Esophagus squamous epithelium (tissue), 5 donors: ENCODE measurements at regions not wholly inside any gene's neighbourhood (a gene's known extent, or its start where the extent isn't known, plus 50 kb on each side); places are given as distances from the start of the nearest gene placed in this dataset.

ENCODE experiments used
- DNase-seq: peaks from one replicate; lab custom pipeline; 2025; lab: John Stamatoyannopoulos, UW
- H3K27ac ChIP-seq, 4 donors: fragments of 200-600 bp; sonication (generic); one replicate each; pipeline ENCODE4 v1.5.1; 2016 to 2019; ENCODE audit warnings: mild to moderate bottlenecking in 1 of 4
- H3K27me3 ChIP-seq, 4 donors: fragments of 200-600 bp; sonication (generic); 1 replicate in 3 of 4; 2 replicates in 1 of 4; pipeline versions ENCODE4 v1.5.1 to v1.6.0; 2017 to 2021; ENCODE audit warnings: antibody characterized with exemption in 1 of 4
- H3K36me3 ChIP-seq, 3 donors: fragments of 200-600 bp; sonication (generic); one replicate each; pipeline ENCODE4 v1.5.1; 2016 to 2019
- H3K4me1 ChIP-seq, 3 donors: fragments of 200-600 bp; sonication (generic); one replicate each; pipeline ENCODE4 v1.5.1; 2017 to 2019
- H3K4me3 ChIP-seq, 4 donors: fragments of 200-600 bp; sonication (generic); 1 replicate in 3 of 4; 2 replicates in 1 of 4; pipeline ENCODE4 v1.5.1; 2016 to 2019; ENCODE audit warnings: mild to moderate bottlenecking in 2 of 4, moderate library complexity in 1 of 4
- H3K9me3 ChIP-seq, 3 donors: fragments of 200-600 bp; sonication (generic); one replicate each; pipeline ENCODE4 v1.5.1; 2016 to 2019
- CTCF ChIP-seq, 6 experiments: fragments of 450-650 bp in 4 of 6; fragments of 200-600 bp in 2 of 6; sonication (generic) in 2 of 6; IDR thresholded peaks; one replicate each; pipeline ENCODE4 v1.5.1; 2016 to 2019; ENCODE audit warnings: antibody characterized with exemption in 6 of 6, mild to moderate bottlenecking in 4 of 6, moderate library complexity in 4 of 6
- POLR2A ChIP-seq, 4 donors: fragments of 450-650 bp; IDR thresholded peaks; one replicate each; pipeline ENCODE4 v1.6.1; 2017; ENCODE audit warnings: antibody characterized with exemption in 4 of 4, mild to moderate bottlenecking in 4 of 4, moderate library complexity in 3 of 4
- WGBS, 2 donors: methylation state at CpG; one replicate each; pipeline ENCODE4 v1.1.5; 2018; 5-methylcytosine and 5-hydroxymethylcytosine counted together
- intact Hi-C: fragments of 100-400 bp; cut with DNase I; formaldehyde crosslinking; loops from one replicate; pipeline ENCODE4 v1.15.0; 2022
- donor health status: DM: yes; HTN: yes; CAD: no.

GRCh38 chr4:144360146-144360793 is 219.8 kb upstream of the GYPA start:
- no peaks in the 10 kb centered on the region for H3K4me1 ChIP-seq
- H3K9me3 ChIP-seq: no peaks in the 10 kb centered on the region
- TF ChIP-seq POLR2A (IDR thresholded peaks at IDR 0.05): no peak
- DNase-seq: no peak
- no peak overlapping the region for H3K27ac ChIP-seq
- no peaks in the 10 kb centered on the region for H3K36me3 ChIP-seq
- WGBS, 2 donors: 75 to 85% methylated on average over 2 to 3 of the region's 3 CpGs
- intact Hi-C loops: no loop called here
- H3K4me3 ChIP-seq: no peak overlapping the region
- no peaks in the 10 kb centered on the region for H3K27me3 ChIP-seq

- intact Hi-C loops: no loop called here
- no peak for DNase-seq
Measured at GRCh38 chr4:144362366-144362765, 221.8 kb upstream of the GYPA start.

GRCh38 chr4:144363890-144364289 is 223.4 kb upstream of the GYPA start:
- no peaks in the 10 kb centered on the region for H3K36me3 ChIP-seq
- no peaks in the 10 kb centered on the region for H3K4me1 ChIP-seq
- no peak overlapping the region for H3K27ac ChIP-seq
- no peak overlapping the region for H3K4me3 ChIP-seq
- no peak for DNase-seq
- H3K9me3 ChIP-seq: no peaks in the 10 kb centered on the region
- 92 to 100% methylated on average over 1 of the region's 1 CpG for WGBS, 2 donors
- intact Hi-C loops: no loop called here
- TF ChIP-seq CTCF (IDR thresholded peaks at IDR 0.05): no peak
- no peak for TF ChIP-seq POLR2A (IDR thresholded peaks at IDR 0.05)
- H3K27me3 ChIP-seq: no peaks in the 10 kb centered on the region

More at GRCh38 chr4:144362366-144362765, 221.8 kb upstream of the GYPA start:
- no peaks in the 10 kb centered on the region for H3K27me3 ChIP-seq
- no peak overlapping the region for H3K27ac ChIP-seq
- no peak overlapping the region for H3K4me3 ChIP-seq
- no peaks in the 10 kb centered on the region for H3K9me3 ChIP-seq
- no peaks in the 10 kb centered on the region for H3K4me1 ChIP-seq
- no peak for TF ChIP-seq CTCF (IDR thresholded peaks at IDR 0.05)
- no peak for TF ChIP-seq POLR2A (IDR thresholded peaks at IDR 0.05)
- no peaks in the 10 kb centered on the region for H3K36me3 ChIP-seq

- Histone ChIP-seq H3K4me3 (no peak overlapping the region), H3K36me3 (no peaks in the 10 kb centered on the region), H3K27me3 (no peaks in the 10 kb centered on the region), H3K4me1 (no peaks in the 10 kb centered on the region), H3K27ac (no peak overlapping the region), H3K9me3 (no peaks in the 10 kb centered on the region)
- WGBS, 2 donors: 62 to 67% methylated on average over 1 of the region's 1 CpG
- no peak for TF ChIP-seq CTCF (IDR thresholded peaks at IDR 0.05)
- no peak for TF ChIP-seq POLR2A (IDR thresholded peaks at IDR 0.05)
- intact Hi-C loops: no loop called here
- no peak for DNase-seq
Measured at GRCh38 chr4:144366425-144366824, 225.9 kb upstream of the GYPA start.

- DNase-seq: no peak
- no peak for TF ChIP-seq CTCF (IDR thresholded peaks at IDR 0.05)
- TF ChIP-seq POLR2A (IDR thresholded peaks at IDR 0.05): no peak
- no peaks in the 10 kb centered on the region for H3K27me3 ChIP-seq
- no peaks in the 10 kb centered on the region for H3K36me3 ChIP-seq
- H3K4me1 ChIP-seq: no peaks in the 10 kb centered on the region
- no peak overlapping the region for H3K27ac ChIP-seq
- no peaks in the 10 kb centered on the region for H3K9me3 ChIP-seq
- intact Hi-C loops: no loop called here
- H3K4me3 ChIP-seq: no peak overlapping the region
Measured at GRCh38 chr4:144371485-144371884, 231.0 kb upstream of the GYPA start.

GRCh38 chr4:144374065-144374464 is 233.5 kb upstream of the GYPA start:
- H3K36me3 ChIP-seq: no peaks in the 10 kb centered on the region
- intact Hi-C loops: no loop called here
- WGBS, 2 donors: 57 to 75% methylated on average over 4 to 5 of the region's 5 CpGs
- no peaks in the 10 kb centered on the region for H3K4me1 ChIP-seq
- no peak overlapping the region for H3K27ac ChIP-seq
- no peak overlapping the region for H3K4me3 ChIP-seq
- no peaks in the 10 kb centered on the region for H3K9me3 ChIP-seq
- no peaks in the 10 kb centered on the region for H3K27me3 ChIP-seq
- DNase-seq: no peak
- TF ChIP-seq CTCF (IDR thresholded peaks at IDR 0.05): no peak
- no peak for TF ChIP-seq POLR2A (IDR thresholded peaks at IDR 0.05)
